GM04504 (cell line): ENCODE measurements at regions not wholly inside any gene's neighbourhood (a gene's known extent, or its start where the extent isn't known, plus 50 kb on each side); places are given as distances from the start of the nearest gene placed in this dataset.

Source experiments
- DNase-seq: peaks from one replicate; pipeline ENCODE4 v3.0.0-alpha.2; 2012; ENCODE audit warnings: low read depth

GRCh38 chr3:115524549-115524948, 98.8 kb upstream of the GAP43 start:
- DNase-seq: no peak

GRCh38 chr3:115525731-115526130, 97.6 kb upstream of the GAP43 start:
- no peak for DNase-seq

GRCh38 chr3:115533218-115533617, 90.1 kb upstream of the GAP43 start:
- DNase-seq: no peak

- DNase-seq: no peak
These were observed 87.1 kb upstream of the GAP43 start for GRCh38 chr3:115536171-115536570.

GRCh38 chr3:115537669-115538068, 85.6 kb upstream of the GAP43 start:
- no peak for DNase-seq

GRCh38 chr3:115547207-115547606, 76.1 kb upstream of the GAP43 start:
- DNase-seq: no peak

GRCh38 chr3:115548611-115549010, 74.7 kb upstream of the GAP43 start:
- DNase-seq: no peak

GRCh38 chr3:115549071-115549470, 74.2 kb upstream of the GAP43 start:
- no peak for DNase-seq

GRCh38 chr3:115550285-115550761, 73.0 kb upstream of the GAP43 start:
- no peak for DNase-seq

- DNase-seq: no peak
These were observed 72.3 kb upstream of the GAP43 start for GRCh38 chr3:115551016-115551415.

GRCh38 chr3:115552007-115552406, 71.3 kb upstream of the GAP43 start:
- no peak for DNase-seq

GRCh38 chr3:115553796-115554486, 69.4 kb upstream of the GAP43 start:
- no peak for DNase-seq

GRCh38 chr3:115554487-115554807, 68.9 kb upstream of the GAP43 start:
- no peak for DNase-seq

- no peak for DNase-seq
These were observed 60.6 kb upstream of the GAP43 start for GRCh38 chr3:115562636-115563267.

GRCh38 chr3:115563984-115564383, 59.3 kb upstream of the GAP43 start:
- DNase-seq: no peak

- no peak for DNase-seq
These were observed 51.9 kb upstream of the GAP43 start for GRCh38 chr3:115571413-115571812.
